Neuronal stem cell (in vitro differentiated cells): ENCODE measurements at regions not wholly inside any gene's neighbourhood (a gene's known extent, or its start where the extent isn't known, plus 50 kb on each side); places are given as distances from the start of the nearest gene placed in this dataset.

Experiments used
- DNase-seq: peaks from one replicate; pipeline ENCODE4 v3.0.0-alpha.2; 2013; ENCODE audit warnings: low spot score
- H2AFZ ChIP-seq: one replicate; pipeline ENCODE4 v1.6.1; 2013; ENCODE audit warnings: mild to moderate bottlenecking, low read length, inconsistent platforms
- H2AK5ac ChIP-seq: 2 replicates; pipeline ENCODE4 v1.6.1; 2013; ENCODE audit warnings: low read depth, mild to moderate bottlenecking, inconsistent platforms, low read length, moderate library complexity, mixed read lengths
- H2BK120ac ChIP-seq: 2 replicates; pipeline ENCODE4 v1.6.1; 2013; ENCODE audit warnings: low read depth, mild to moderate bottlenecking, inconsistent platforms, low read length, moderate library complexity, mixed read lengths
- H2BK12ac ChIP-seq: one replicate; pipeline ENCODE4 v1.6.1; 2013; ENCODE audit warnings: low read length, inconsistent platforms
- H2BK15ac ChIP-seq: 2 replicates; pipeline ENCODE4 v1.6.1; 2013; ENCODE audit warnings: mild to moderate bottlenecking, low read length, inconsistent platforms, mixed read lengths
- H2BK5ac ChIP-seq: one replicate; pipeline ENCODE4 v1.6.1; 2013; ENCODE audit warnings: inconsistent platforms, mild to moderate bottlenecking, low read length, moderate library complexity
- H3K14ac ChIP-seq: one replicate; pipeline ENCODE4 v1.6.1; 2013; ENCODE audit warnings: low read length, inconsistent platforms
- H3K18ac ChIP-seq: 2 replicates; pipeline ENCODE4 v1.6.1; 2013; ENCODE audit warnings: low read length, inconsistent platforms
- H3K23ac ChIP-seq: 2 replicates; pipeline ENCODE4 v1.6.1; 2013; ENCODE audit warnings: low read depth, mild to moderate bottlenecking, mixed read lengths, low read length, inconsistent platforms; ENCODE audit not compliant: poor library complexity
- H3K27ac ChIP-seq: replicated peaks from 3 replicates; pipeline ENCODE4 v1.5.1; 2013; ENCODE audit warnings: low read length, inconsistent platforms
- H3K27me3 ChIP-seq, 3 experiments: 2 replicates each; pipeline ENCODE4 v1.6.1; 2013; ENCODE audit warnings: low read length in 3 of 3, mild to moderate bottlenecking in 2 of 3, inconsistent platforms in 1 of 3, low read depth in 1 of 3, mixed read lengths in 1 of 3, moderate library complexity in 1 of 3; ENCODE audit not compliant: control insufficient read depth in 3 of 3, insufficient read depth in 3 of 3
- H3K36me3 ChIP-seq, 2 donors: replicated peaks in 1 of 2; 2 replicates each; pipeline ENCODE4 v1.6.1; 2013; ENCODE audit warnings: low read length in 2 of 2; ENCODE audit not compliant: control insufficient read depth in 2 of 2, insufficient read depth in 2 of 2
- H3K4ac ChIP-seq: 2 replicates; pipeline ENCODE4 v1.6.1; 2013; ENCODE audit warnings: inconsistent platforms, mild to moderate bottlenecking, low read length, moderate library complexity
- H3K4me1 ChIP-seq, 2 donors: 1 replicate in 1 of 2; 2 replicates in 1 of 2; pipeline ENCODE4 v1.6.1; 2013; ENCODE audit warnings: low read length in 2 of 2, low read depth in 1 of 2; ENCODE audit not compliant: control insufficient read depth in 2 of 2, insufficient read depth in 1 of 2
- H3K4me2 ChIP-seq: one replicate; pipeline ENCODE4 v1.6.1; 2013; ENCODE audit warnings: mild to moderate bottlenecking, low read length, inconsistent platforms; ENCODE audit not compliant: insufficient read depth, poor library complexity, severe bottlenecking
- H3K4me3 ChIP-seq, 2 donors: 2 replicates each; pipeline ENCODE4 v1.5.1; 2013; ENCODE audit warnings: low read length in 2 of 2, mild to moderate bottlenecking in 2 of 2, inconsistent platforms in 1 of 2, moderate library complexity in 1 of 2
- H3K79me1 ChIP-seq: one replicate; pipeline ENCODE4 v1.6.1; 2013; ENCODE audit warnings: low read depth, mild to moderate bottlenecking, inconsistent platforms, low read length, moderate library complexity
- H3K9ac ChIP-seq: one replicate; pipeline ENCODE4 v1.6.1; 2013; ENCODE audit warnings: mild to moderate bottlenecking, low read depth, low read length, inconsistent platforms; ENCODE audit not compliant: poor library complexity
- H3K9me3 ChIP-seq, 2 donors: replicated peaks in 1 of 2; 2 replicates each; pipeline versions ENCODE3 to v1.6.1; 2013; ENCODE audit warnings: low read length in 2 of 2, mild to moderate bottlenecking in 2 of 2, inconsistent platforms in 1 of 2, low read depth in 1 of 2, mixed read lengths in 1 of 2, moderate library complexity in 1 of 2; ENCODE audit not compliant: control insufficient read depth in 2 of 2, insufficient read depth in 1 of 2
- H4K8ac ChIP-seq: one replicate; pipeline ENCODE4 v1.6.1; 2013; ENCODE audit warnings: low read depth, mild to moderate bottlenecking, inconsistent platforms, low read length, moderate library complexity
- H4K91ac ChIP-seq: one replicate; pipeline ENCODE4 v1.6.1; 2013; ENCODE audit warnings: low read length, low read depth, mild to moderate bottlenecking, inconsistent platforms; ENCODE audit not compliant: poor library complexity
- WGBS, 2 donors: extraction: QIAGEN DNeasy Blood & Tissue Kit; methylation state at CpG; one replicate each; pipeline ENCODE4 v1.1.7; 2013; ENCODE audit warnings: missing lambda C conversion rate in 2 of 2, mixed read lengths in 1 of 2; ENCODE audit not compliant: insufficient read length in 2 of 2, insufficient replicate concordance in 1 of 2; ENCODE audit errors: extremely low coverage in 2 of 2; 5-methylcytosine and 5-hydroxymethylcytosine counted together

GRCh38 chr6:167710363-167710920 is 116.3 kb upstream of the AFDN start:
- Histone ChIP-seq H2BK12ac (no peak overlapping the region), H4K8ac (no peak overlapping the region), H2BK15ac (no peak overlapping the region), H3K9ac (no peak overlapping the region), H3K23ac (no peak overlapping the region), H3K36me3 (no peaks in the 10 kb centered on the region), H2BK5ac (no peak overlapping the region), H3K27ac (no peak overlapping the region), H3K4ac (no peak overlapping the region), H2AFZ (no peak overlapping the region), H3K79me1 (no peaks in the 10 kb centered on the region), H3K27me3 (no peaks in the 10 kb centered on the region), H3K4me3 (no peak overlapping the region), H2BK120ac (no peak overlapping the region), H3K4me2 (no peak overlapping the region), H2AK5ac (peak overlapping the region; percentile 22), H3K9me3 (no peaks in the 10 kb centered on the region), H3K14ac (no peak overlapping the region), H3K4me1 (peaks cover 7 to 12% of the 10 kb centered on the region in 2 donors), H4K91ac (no peak overlapping the region), H3K18ac (peak overlapping the region; percentile 5)
- no CpG with 5 or more reads among the region's 13 CpGs for WGBS, 2 donors
- DNase-seq, result no peak

GRCh38 chr6:167711211-167711610 is 115.5 kb upstream of the AFDN start:
- H4K8ac ChIP-seq, result no peak overlapping the region
- no peaks in the 10 kb centered on the region for H3K9me3 ChIP-seq
- H3K79me1 ChIP-seq, result no peaks in the 10 kb centered on the region
- no peak overlapping the region for H2BK120ac ChIP-seq
- H3K4me1 ChIP-seq, result peaks cover 7 to 12% of the 10 kb centered on the region in 2 donors
- H3K36me3 ChIP-seq, result no peaks in the 10 kb centered on the region
- no peak overlapping the region for H2AK5ac ChIP-seq
- H3K27ac ChIP-seq, result no peak overlapping the region
- no peak overlapping the region for H2BK15ac ChIP-seq
- no peak overlapping the region for H3K4ac ChIP-seq
- peak overlapping the region; percentile 63 for H2BK12ac ChIP-seq
- H3K14ac ChIP-seq, result no peak overlapping the region
- WGBS, 2 donors, result no CpG with 5 or more reads among the region's 8 CpGs
- no peak for DNase-seq
- no peak overlapping the region for H2AFZ ChIP-seq
- no peak overlapping the region for H3K23ac ChIP-seq
- no peak overlapping the region for H3K4me3 ChIP-seq
- H3K4me2 ChIP-seq, result no peak overlapping the region
- no peak overlapping the region for H2BK5ac ChIP-seq
- no peak overlapping the region for H3K9ac ChIP-seq
- H4K91ac ChIP-seq, result no peak overlapping the region
- no peaks in the 10 kb centered on the region for H3K27me3 ChIP-seq
- H3K18ac ChIP-seq, result no peak overlapping the region

- H3K9ac ChIP-seq, result no peak overlapping the region
- peak overlapping the region; percentile 51 for H2AK5ac ChIP-seq
- no peaks in the 10 kb centered on the region for H3K36me3 ChIP-seq
- peak overlapping the region; percentile 47 for H3K14ac ChIP-seq
- no peak overlapping the region for H3K4ac ChIP-seq
- no peaks in the 10 kb centered on the region for H3K9me3 ChIP-seq
- no peak overlapping the region for H3K4me3 ChIP-seq
- H3K23ac ChIP-seq, result peak overlapping the region; percentile 10
- no peak overlapping the region for H4K8ac ChIP-seq
- no peak overlapping the region for H2BK5ac ChIP-seq
- H3K4me2 ChIP-seq, result no peak overlapping the region
- peak overlapping the region; percentile 83 for H2BK15ac ChIP-seq
- H2BK12ac ChIP-seq, result no peak overlapping the region
- no CpG with 5 or more reads among the region's 19 CpGs for WGBS, 2 donors
- no peak overlapping the region for H3K27ac ChIP-seq
- no peaks in the 10 kb centered on the region for H3K27me3 ChIP-seq
- H4K91ac ChIP-seq, result no peak overlapping the region
- H3K79me1 ChIP-seq, result no peaks in the 10 kb centered on the region
- peak overlapping the region; percentile 27 for H3K18ac ChIP-seq
- no peak overlapping the region for H2AFZ ChIP-seq
- H2BK120ac ChIP-seq, result peak overlapping the region; percentile 77
- no peak for DNase-seq
- peaks cover 7 to 12% of the 10 kb centered on the region in 2 donors for H3K4me1 ChIP-seq
Measured at GRCh38 chr6:167711768-167712730, 114.7 kb upstream of the AFDN start.
